ENCODE measurements at regions not wholly inside any gene's neighbourhood (a gene's known extent, or its start where the extent isn't known, plus 50 kb on each side); places are given as distances from the start of the nearest gene placed in this dataset.

DNA sequence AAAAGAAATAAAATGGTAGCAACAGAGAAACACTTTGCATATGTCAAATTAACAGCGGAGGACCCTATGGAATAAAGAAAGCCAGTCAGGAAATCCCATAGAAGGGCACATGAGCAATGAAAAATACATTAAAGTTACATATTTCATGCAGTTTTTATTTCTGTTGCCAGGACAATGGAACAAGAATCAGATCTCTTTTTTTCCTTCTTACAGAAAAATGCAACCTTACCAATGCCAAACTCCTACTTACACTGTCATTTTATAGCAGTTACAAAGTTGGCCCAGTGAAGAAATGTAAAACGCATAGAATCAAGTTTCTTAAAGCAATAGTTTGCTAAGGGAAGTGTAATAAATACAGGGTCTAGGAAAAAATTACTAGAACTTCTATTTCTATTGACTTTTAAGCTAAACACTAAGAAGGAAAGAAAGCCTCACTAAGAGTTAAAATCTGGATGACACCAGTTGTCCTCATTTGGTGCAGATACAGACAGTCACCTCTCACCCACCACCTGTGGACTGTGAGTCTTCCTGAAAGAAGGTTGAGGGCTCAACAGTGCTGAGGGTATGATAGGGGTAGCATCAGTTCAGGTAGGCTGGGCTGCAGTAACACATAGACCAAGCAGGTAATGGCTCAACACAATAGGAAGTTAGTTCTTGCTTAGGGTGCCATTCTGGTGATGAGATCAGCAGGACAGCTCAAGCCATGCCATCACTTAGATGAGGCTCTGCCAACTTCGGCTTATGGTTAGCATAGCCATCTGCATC is 224.6 kb downstream of the ANAPC10 start:
- TF ChIP-seq, protein P1, sequence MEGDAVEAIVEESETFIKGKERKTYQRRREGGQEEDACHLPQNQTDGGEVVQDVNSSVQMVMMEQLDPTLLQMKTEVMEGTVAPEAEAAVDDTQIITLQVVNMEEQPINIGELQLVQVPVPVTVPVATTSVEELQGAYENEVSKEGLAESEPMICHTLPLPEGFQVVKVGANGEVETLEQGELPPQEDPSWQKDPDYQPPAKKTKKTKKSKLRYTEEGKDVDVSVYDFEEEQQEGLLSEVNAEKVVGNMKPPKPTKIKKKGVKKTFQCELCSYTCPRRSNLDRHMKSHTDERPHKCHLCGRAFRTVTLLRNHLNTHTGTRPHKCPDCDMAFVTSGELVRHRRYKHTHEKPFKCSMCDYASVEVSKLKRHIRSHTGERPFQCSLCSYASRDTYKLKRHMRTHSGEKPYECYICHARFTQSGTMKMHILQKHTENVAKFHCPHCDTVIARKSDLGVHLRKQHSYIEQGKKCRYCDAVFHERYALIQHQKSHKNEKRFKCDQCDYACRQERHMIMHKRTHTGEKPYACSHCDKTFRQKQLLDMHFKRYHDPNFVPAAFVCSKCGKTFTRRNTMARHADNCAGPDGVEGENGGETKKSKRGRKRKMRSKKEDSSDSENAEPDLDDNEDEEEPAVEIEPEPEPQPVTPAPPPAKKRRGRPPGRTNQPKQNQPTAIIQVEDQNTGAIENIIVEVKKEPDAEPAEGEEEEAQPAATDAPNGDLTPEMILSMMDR (IDR thresholded peaks at IDR 0.05; ENCODE audit: low read length): no peak
- no peak for TF ChIP-seq EZH2 (optimal IDR thresholded peaks at IDR 0.05; ENCODE audit: low read depth, low read length)
- no peak for TF ChIP-seq EZH2phosphoT487 (IDR thresholded peaks at IDR 0.05; ENCODE audit: low read length)

Measured in MM.1S (cell line).